ENCODE measurements at regions not wholly inside any gene's neighbourhood (a gene's known extent, or its start where the extent isn't known, plus 50 kb on each side); places are given as distances from the start of the nearest gene placed in this dataset.

DNA sequence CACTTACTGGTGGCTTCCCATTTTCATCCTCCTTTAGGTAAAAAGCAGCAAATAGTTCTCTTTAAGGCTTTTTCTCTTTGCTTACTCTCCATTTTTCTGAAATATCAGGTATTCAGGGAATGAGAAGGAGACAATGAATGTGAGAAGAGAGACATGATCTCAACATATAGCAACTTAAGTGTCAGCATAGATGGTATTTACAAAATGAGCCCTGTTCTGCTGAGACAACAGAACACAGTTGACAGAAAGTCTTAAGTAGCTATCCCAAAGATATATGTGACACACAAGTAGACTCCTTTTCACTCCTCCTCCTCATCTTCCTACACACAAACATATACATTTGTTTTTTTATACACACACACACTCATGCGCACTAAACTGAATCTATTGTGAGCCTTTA lies 649.3 kb upstream of the WWC1 start:
- POLR2A ChIA-PET: no interaction called here
- H3K4me3 Mint-ChIP-seq: no peak overlapping the region
- CTCF ChIA-PET: no interaction called here
- TF ChIP-seq, protein P1, sequence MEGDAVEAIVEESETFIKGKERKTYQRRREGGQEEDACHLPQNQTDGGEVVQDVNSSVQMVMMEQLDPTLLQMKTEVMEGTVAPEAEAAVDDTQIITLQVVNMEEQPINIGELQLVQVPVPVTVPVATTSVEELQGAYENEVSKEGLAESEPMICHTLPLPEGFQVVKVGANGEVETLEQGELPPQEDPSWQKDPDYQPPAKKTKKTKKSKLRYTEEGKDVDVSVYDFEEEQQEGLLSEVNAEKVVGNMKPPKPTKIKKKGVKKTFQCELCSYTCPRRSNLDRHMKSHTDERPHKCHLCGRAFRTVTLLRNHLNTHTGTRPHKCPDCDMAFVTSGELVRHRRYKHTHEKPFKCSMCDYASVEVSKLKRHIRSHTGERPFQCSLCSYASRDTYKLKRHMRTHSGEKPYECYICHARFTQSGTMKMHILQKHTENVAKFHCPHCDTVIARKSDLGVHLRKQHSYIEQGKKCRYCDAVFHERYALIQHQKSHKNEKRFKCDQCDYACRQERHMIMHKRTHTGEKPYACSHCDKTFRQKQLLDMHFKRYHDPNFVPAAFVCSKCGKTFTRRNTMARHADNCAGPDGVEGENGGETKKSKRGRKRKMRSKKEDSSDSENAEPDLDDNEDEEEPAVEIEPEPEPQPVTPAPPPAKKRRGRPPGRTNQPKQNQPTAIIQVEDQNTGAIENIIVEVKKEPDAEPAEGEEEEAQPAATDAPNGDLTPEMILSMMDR (IDR thresholded peaks at IDR 0.05): no peak
- no peak for DNase-seq
- no peaks in the 10 kb centered on the region for H3K27me3 Mint-ChIP-seq
- no peak for ATAC-seq
- no peaks in the 10 kb centered on the region for H3K36me3 Mint-ChIP-seq (ENCODE audit: low read depth)
- intact Hi-C loops (cut with micrococcal nuclease): no loop called here
- H3K27ac Mint-ChIP-seq: no peak overlapping the region
- H3K9me3 Mint-ChIP-seq: peaks cover 2% of the 10 kb centered on the region
- H3K4me1 Mint-ChIP-seq (ENCODE audit: low read depth): no peaks in the 10 kb centered on the region

DNA sequence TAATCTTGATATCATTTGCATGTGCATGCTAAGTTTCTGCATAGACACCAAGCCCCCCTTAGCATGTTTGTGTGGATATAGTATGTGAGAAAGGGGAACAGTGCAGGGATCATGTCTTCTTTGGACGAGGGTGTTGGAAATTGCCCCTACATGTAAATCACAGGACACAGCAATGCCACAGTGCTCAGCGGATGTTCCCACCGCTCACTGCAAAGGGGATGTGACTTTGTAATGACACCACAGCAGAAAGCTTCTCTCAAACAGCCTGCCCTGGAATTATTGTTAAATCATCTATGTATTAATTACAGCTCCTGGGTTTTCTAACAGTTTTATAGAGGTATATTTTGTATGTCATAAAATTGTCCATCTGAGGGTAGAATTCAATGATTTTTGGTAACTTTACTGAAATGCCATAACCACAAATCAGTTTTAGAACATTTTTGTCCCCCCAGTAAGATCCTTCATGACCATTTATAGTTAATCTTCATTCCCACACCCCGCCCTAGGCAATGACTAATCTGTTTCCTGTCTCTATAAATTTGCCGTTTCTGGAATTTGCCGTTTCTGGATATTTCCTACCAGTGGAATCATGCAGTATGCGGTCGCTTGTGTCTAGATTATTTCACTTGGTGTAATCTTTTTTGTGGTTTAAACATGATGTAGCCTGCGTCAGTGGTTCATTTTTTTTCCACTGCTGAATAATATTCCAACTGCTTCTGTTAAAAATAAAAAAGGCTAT lies 648.5 kb upstream of the WWC1 start:
- no peak overlapping the region for H3K4me3 Mint-ChIP-seq
- H3K36me3 Mint-ChIP-seq (ENCODE audit: low read depth): no peaks in the 10 kb centered on the region
- no peaks in the 10 kb centered on the region for H3K4me1 Mint-ChIP-seq (ENCODE audit: low read depth)
- H3K27ac Mint-ChIP-seq: no peak overlapping the region
- TF ChIP-seq, protein P1 (IDR thresholded peaks at IDR 0.05): no peak
- no peak for ATAC-seq
- no peak for DNase-seq
- intact Hi-C loops (cut with micrococcal nuclease): no loop called here
- CTCF ChIA-PET: no interaction called here
- H3K9me3 Mint-ChIP-seq: peaks cover 2% of the 10 kb centered on the region
- no peaks in the 10 kb centered on the region for H3K27me3 Mint-ChIP-seq
- POLR2A ChIA-PET: no interaction called here

DNA sequence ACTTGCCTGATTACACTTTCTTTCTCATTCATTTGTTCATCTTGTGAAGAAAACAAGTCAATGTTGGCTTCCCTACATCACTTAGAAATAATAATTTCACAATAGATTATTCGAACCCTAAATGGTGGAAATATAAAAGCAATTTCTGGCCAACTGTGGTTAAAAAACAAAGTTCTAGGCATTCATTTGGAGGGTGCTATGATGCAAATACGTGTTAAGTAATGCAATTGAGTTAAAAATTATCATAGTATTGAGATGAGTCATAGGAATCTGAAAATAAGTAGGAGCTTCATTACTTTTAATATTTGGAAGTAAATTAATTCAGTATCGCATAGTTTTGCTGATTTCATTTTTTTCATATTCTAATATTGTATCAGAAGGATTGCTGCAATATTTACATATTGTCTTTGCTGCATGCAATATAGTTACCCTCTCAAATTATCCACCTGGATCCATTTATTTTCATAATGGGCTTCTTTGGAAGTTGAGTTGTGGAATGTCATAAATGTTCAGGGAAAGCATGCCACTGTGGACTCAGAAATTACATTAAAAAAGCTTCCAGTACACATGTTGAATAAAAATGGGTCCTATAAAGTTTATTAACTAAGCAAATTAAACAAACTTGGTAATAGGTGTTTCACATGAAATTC lies 647.7 kb upstream of the WWC1 start:
- TF ChIP-seq, protein P1 (IDR thresholded peaks at IDR 0.05): no peak
- H3K9me3 Mint-ChIP-seq: peaks cover 2% of the 10 kb centered on the region
- no peak for ATAC-seq
- no peaks in the 10 kb centered on the region for H3K4me1 Mint-ChIP-seq (ENCODE audit: low read depth)
- ChIA-PET CTCF (no interaction called here), POLR2A (no interaction called here)
- intact Hi-C loops (cut with micrococcal nuclease): no loop called here
- no peak overlapping the region for H3K4me3 Mint-ChIP-seq
- H3K27ac Mint-ChIP-seq: no peak overlapping the region
- H3K27me3 Mint-ChIP-seq: no peaks in the 10 kb centered on the region
- no peak for DNase-seq
- H3K36me3 Mint-ChIP-seq (ENCODE audit: low read depth): no peaks in the 10 kb centered on the region

DNA sequence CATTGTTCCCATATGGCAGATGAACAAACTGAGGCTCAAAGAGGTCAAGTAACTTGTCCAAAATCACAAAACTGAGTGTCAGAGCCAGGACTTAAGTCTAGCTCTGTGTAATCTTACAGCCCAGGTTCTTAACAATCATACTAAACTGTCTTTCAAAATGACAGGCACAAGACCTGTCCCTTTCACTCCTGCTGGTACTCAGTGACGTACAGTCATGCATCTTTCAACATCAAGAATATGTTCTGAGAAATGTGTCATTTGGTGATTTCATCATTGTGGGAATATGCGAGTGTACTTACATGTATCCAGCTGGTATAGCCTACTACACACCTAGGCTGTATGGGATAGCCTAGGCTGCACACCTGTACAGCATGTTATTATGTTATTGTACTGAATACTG lies 646.8 kb upstream of the WWC1 start:
- intact Hi-C loops (cut with micrococcal nuclease): no loop called here
- no peak overlapping the region for H3K4me3 Mint-ChIP-seq
- H3K4me1 Mint-ChIP-seq (ENCODE audit: low read depth): no peaks in the 10 kb centered on the region
- POLR2A ChIA-PET: no interaction called here
- TF ChIP-seq, protein P1 (IDR thresholded peaks at IDR 0.05): no peak
- H3K27me3 Mint-ChIP-seq: no peaks in the 10 kb centered on the region
- H3K27ac Mint-ChIP-seq: no peak overlapping the region
- DNase-seq (no peak), ATAC-seq (no peak)
- peaks cover 2% of the 10 kb centered on the region for H3K9me3 Mint-ChIP-seq
- CTCF ChIA-PET: no interaction called here
- H3K36me3 Mint-ChIP-seq (ENCODE audit: low read depth): no peaks in the 10 kb centered on the region

DNA sequence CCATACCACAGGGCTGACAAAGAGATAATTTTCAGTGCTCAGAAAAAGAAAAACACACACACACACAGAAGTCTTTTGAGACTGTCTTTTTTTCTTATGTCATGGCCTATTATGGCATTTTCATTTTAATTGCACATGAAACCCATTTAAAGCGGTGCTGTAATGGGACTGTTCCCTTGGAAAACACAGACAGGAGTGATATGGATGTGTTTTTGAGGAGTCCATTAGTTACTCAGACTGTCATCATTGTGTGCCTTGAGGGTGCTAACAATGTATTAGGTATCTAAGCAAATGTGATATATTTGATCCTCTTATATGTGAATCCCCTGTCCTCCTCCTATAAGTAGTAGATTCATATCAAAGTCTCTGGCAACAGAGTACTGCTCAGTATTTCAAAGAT lies 642.0 kb upstream of the WWC1 start:
- H3K36me3 Mint-ChIP-seq (ENCODE audit: low read depth): no peaks in the 10 kb centered on the region
- no peak for ATAC-seq
- H3K27me3 Mint-ChIP-seq: no peaks in the 10 kb centered on the region
- TF ChIP-seq, protein P1 (IDR thresholded peaks at IDR 0.05): no peak
- H3K4me1 Mint-ChIP-seq (ENCODE audit: low read depth): no peaks in the 10 kb centered on the region
- H3K4me3 Mint-ChIP-seq: no peak overlapping the region
- no peak overlapping the region for H3K27ac Mint-ChIP-seq
- intact Hi-C loops (cut with micrococcal nuclease): no loop called here
- ChIA-PET CTCF (no interaction called here), POLR2A (no interaction called here)
- DNase-seq: no peak
- peaks cover 2% of the 10 kb centered on the region for H3K9me3 Mint-ChIP-seq

Measured in activated CD8-positive, alpha-beta T cell treated with anti-CD3 and anti-CD28 coated beads for 36 hours (primary cell).